K562 (cell line): ENCODE measurements at regions not wholly inside any gene's neighbourhood (a gene's known extent, or its start where the extent isn't known, plus 50 kb on each side); places are given as distances from the start of the nearest gene placed in this dataset.
A peak's percentile ranks its signal among the peaks of the same experiment; 100 is the strongest.
"Not testable (repeated sequence)": the region's sequence is repeated elsewhere in the genome, so short reads cannot be mapped to it uniquely, and the experiment has no call there.

Experiments
- ATAC-seq: fragments of 200-7000 bp; cut with Tn5 transposase; 3 replicates; pipeline ENCODE4 v1.9.1; 2020; ENCODE audit warnings: moderate library complexity
- BruUV-seq: library from RNA; stranded (reverse); fragments of 400-500 nt; replicated peaks from 2 replicates; lab custom pipeline; 2021; lab: Mats Ljungman, UMichigan
- CTCF ChIA-PET: fragments of 300-600 bp; formaldehyde crosslinking; extraction: SDS; loops from one replicate; lab custom pipeline; 2021; ENCODE audit warnings: low intra/inter-chr PET ratio; lab: Yijun Ruan, JAX
- POLR2A ChIA-PET: fragments of 300-600, 350-650 bp; sonication (Branson Sonifier 250); formaldehyde crosslinking; extraction: SDS; loops from one replicate; lab custom pipeline; 2021; ENCODE audit warnings: antibody characterized with exemption, inconsistent platforms; lab: Yijun Ruan, JAX
- DNase-seq, 4 experiments: peaks; one replicate each; pipeline versions ENCODE4 v3.0.0 to v3.0.0-alpha.2; 2011 to 2018; ENCODE audit warnings: low spot score in 3 of 4, mixed read lengths in 3 of 4; ENCODE audit errors: extremely low read depth in 1 of 4
- FAIRE-seq: peaks from 2 replicates; lab custom pipeline; 2011; peaks lifted over from hg19 to GRCh38; lab: Jason Lieb, UNC
- H2AFZ ChIP-seq: 2 replicates; pipeline ENCODE4 v1.6.0; 2011; ENCODE audit warnings: low read depth, low read length, control low read depth, inconsistent platforms
- H3K27ac ChIP-seq: fragments of 200-600 bp; 3 replicates; pipeline ENCODE4 v1.8.0; 2011; ENCODE audit warnings: low read depth, mild to moderate bottlenecking, control low read depth, inconsistent platforms, low read length, moderate library complexity, mixed read lengths; ENCODE audit errors: extremely low read depth
- H3K27me3 ChIP-seq, 2 experiments: fragments of 300-600 bp in 1 of 2; 2 replicates in 1 of 2; 3 replicates in 1 of 2; pipeline versions ENCODE4 v1.6.0 to v1.8.0; 2011; ENCODE audit warnings: inconsistent platforms in 2 of 2, low read length in 2 of 2, mild to moderate bottlenecking in 1 of 2, mixed read lengths in 1 of 2, moderate library complexity in 1 of 2; ENCODE audit not compliant: control insufficient read depth in 2 of 2, insufficient read depth in 2 of 2
- H3K36me3 ChIP-seq: fragments of 300-600 bp; 3 replicates; pipeline ENCODE4 v1.8.0; 2011; ENCODE audit warnings: mild to moderate bottlenecking, low read length, inconsistent platforms; ENCODE audit not compliant: control insufficient read depth, insufficient read depth
- H3K4me1 ChIP-seq, 2 experiments: fragments of 200-600 bp in 1 of 2; replicated peaks in 1 of 2; 2 replicates in 1 of 2; 3 replicates in 1 of 2; pipeline versions ENCODE4 v1.5.1 to v1.8.0; 2011; ENCODE audit warnings: inconsistent platforms in 2 of 2, low read length in 2 of 2, mild to moderate bottlenecking in 1 of 2, mixed read lengths in 1 of 2, moderate library complexity in 1 of 2; ENCODE audit not compliant: control insufficient read depth in 2 of 2, insufficient read depth in 2 of 2
- H3K4me2 ChIP-seq: 2 replicates; pipeline ENCODE4 v1.6.1; 2011; ENCODE audit warnings: low read length, control low read depth, inconsistent platforms, mixed read lengths; ENCODE audit not compliant: insufficient read depth
- H3K4me3 ChIP-seq: fragments of 200-600 bp; sonication (generic), shearing (Covaris generic); 2 replicates; pipeline ENCODE4 v1.5.1; 2016; ENCODE audit warnings: control low read depth, inconsistent platforms
- H3K79me2 ChIP-seq: fragments of 200-600 bp; 3 replicates; pipeline ENCODE4 v1.8.0; 2011; ENCODE audit warnings: low read length, inconsistent platforms; ENCODE audit not compliant: control insufficient read depth, insufficient read depth
- H3K9ac ChIP-seq, 2 experiments: 2 replicates each; pipeline versions ENCODE4 v1.6.0 to v1.6.1; 2011; ENCODE audit warnings: low read depth in 2 of 2, low read length in 2 of 2, control low read depth in 1 of 2, inconsistent platforms in 1 of 2, mild to moderate bottlenecking in 1 of 2, mixed read lengths in 1 of 2; ENCODE audit not compliant: insufficient read depth in 1 of 2
- H3K9me1 ChIP-seq: one replicate; pipeline ENCODE4 v1.6.0; 2011; ENCODE audit warnings: inconsistent platforms, mild to moderate bottlenecking, low read length, moderate library complexity; ENCODE audit not compliant: control insufficient read depth, insufficient read depth
- H3K9me3 ChIP-seq: replicated peaks from 2 replicates; pipeline ENCODE4 v1.5.1; 2011; ENCODE audit warnings: low read depth, low read length, inconsistent platforms; ENCODE audit not compliant: control insufficient read depth, insufficient read depth
- H4K20me1 ChIP-seq: replicated peaks from 2 replicates; pipeline ENCODE4 v1.6.1; 2011; ENCODE audit warnings: low read length, inconsistent platforms, mixed read lengths; ENCODE audit not compliant: control insufficient read depth, insufficient read depth
- ZNF445 ChIP-seq: fragments of 250-450 bp; sonication (Bioruptor Pico); IDR thresholded peaks from 2 replicates; pipeline ENCODE4 v1.4.0; 2020; ENCODE audit warnings: low read depth, mild to moderate bottlenecking, moderate library complexity
- ZNF75A ChIP-seq: fragments of 450-650 bp; formaldehyde crosslinking; IDR thresholded peaks from 2 replicates; pipeline ENCODE4 v1.4.0; 2020; ENCODE audit warnings: mild to moderate bottlenecking
- WGBS: fragments of 100-300 bp; shearing (Covaris generic); methylation state at CpG from one replicate; pipeline ENCODE4 v1.1.6; 2016; ENCODE audit warnings: low coverage, mixed read lengths; ENCODE audit not compliant: insufficient coverage; ENCODE audit errors: missing lambda C conversion rate; 5-methylcytosine and 5-hydroxymethylcytosine counted together
- in situ Hi-C: fragments of 300-500 bp; cut with MboI; formaldehyde crosslinking; loops from 4 replicates; pipeline ENCODE4 v1.15.0; 2018; ENCODE audit warnings: inconsistent platforms, mixed read lengths
- intact Hi-C: fragments of 100-400 bp; cut with micrococcal nuclease; formaldehyde crosslinking; loops from 2 replicates; pipeline ENCODE4 v1.14.2; 2022

DNA sequence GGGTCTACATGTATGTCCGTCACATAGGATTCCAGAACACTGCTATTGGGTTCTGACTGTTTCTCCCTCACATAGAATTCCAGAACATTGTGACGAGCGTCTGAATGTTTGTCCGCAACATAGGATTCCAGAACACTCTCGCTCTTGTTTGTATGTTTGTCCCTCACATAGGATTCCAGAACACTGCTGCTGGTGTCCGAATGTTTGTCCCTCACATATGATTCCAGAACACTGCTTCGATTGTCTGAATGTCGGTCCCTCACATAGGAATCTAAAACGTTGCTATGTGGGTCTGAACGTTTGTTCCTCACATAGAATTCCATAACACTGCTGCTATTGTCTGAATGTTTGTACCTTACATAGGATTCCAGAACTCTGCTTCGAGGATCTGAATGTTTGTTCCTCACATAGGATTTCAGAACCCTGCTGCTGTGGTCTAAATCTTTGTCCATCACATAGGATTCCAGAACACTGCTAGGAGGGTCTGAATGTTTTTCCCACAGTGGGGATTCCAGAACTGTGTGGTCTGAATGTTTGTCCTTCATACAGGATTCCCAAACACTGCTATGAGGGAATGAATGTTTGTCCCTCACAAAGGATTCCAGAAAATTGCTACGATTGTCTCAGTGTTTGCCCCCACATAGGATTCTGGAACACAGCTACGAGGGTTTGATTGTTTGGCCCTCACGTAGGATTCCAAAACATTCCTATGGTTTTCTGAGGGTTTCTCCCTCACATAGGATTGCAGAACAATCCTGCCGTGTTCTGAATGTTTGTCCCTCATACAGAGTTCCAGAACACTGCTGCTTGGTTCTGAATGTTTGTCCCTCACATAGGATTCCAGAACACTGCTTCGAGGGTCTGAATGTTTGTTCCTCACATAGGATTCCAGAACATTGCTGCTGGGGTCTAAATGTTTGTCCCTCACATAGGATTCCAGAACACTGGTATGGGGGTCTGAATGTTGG is 220.5 kb downstream of the FOXD4L6 start:
- 11% methylated on average over 15 of the region's 16 CpGs for WGBS
- Histone ChIP-seq H3K27me3 (no peaks in the 10 kb centered on the region), H4K20me1 (no peaks in the 10 kb centered on the region), H3K4me3 (no peak overlapping the region), H3K4me1 (no peaks in the 10 kb centered on the region), H3K79me2 (no peaks in the 10 kb centered on the region), H3K9me3 (peaks cover 1% of the 10 kb centered on the region; the same call in 1 of the 2 replicates), H2AFZ (no peak overlapping the region), H3K4me2 (no peak overlapping the region), H3K27ac (no peak overlapping the region), H3K9me1 (no peaks in the 10 kb centered on the region), H3K9ac (no peak overlapping the region), H3K36me3 (no peaks in the 10 kb centered on the region)
- POLR2A ChIA-PET: no interaction called here
- CTCF ChIA-PET: no interaction called here
- FAIRE-seq (no peak), ATAC-seq (peak; percentile 58), DNase-seq (no peak)
- intact Hi-C loops (no loop called here), in situ Hi-C loops (no loop called here)
- peak; percentile 64; the same call in 1 of the 2 replicates for TF ChIP-seq ZNF75A
- no peak for TF ChIP-seq ZNF445 (CRISPR knock-in tag)
- BruUV-seq: no TSS peak

DNA sequence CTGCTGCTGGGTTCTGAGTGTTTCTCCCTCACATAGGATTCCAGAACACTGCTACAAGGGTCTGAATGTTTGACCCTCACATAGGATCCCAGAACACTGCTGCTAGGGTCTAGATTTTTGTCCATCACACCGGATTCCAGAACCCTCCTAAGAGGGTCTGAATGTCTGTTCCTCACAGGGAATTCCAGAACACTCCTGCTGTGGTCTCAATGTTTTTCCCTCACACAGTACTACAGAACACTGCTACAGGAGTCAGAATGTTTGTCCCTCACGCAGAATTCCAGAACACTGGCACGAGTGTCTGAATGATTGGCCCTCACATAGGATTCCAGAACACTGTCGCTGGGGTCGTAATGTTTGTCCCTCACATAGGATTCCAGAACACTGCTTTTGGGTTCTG is 221.6 kb downstream of the FOXD4L6 start:
- not testable (repeated sequence) for FAIRE-seq

DNA sequence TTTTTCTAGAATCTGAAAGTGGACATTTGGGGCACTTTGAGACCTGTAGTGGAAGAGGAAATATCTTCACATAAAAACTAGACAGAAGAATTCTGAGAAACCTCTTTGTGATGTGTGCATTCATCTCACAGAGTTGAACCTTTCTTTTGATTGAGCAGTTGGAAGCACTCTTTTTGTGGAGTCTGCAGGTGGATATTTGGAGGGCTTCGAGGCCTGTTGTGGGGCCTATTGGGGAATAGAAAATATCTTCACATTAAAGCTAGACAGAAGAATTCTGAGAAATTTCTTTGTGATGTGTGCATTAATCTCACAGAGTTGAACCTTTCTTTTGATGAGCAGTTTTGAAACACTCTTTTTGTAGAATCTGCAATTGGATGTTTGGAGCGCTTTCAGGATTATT is 236.2 kb downstream of the FOXD4L6 start:
- H3K36me3 ChIP-seq, H3K27me3 ChIP-seq, H3K9me3 ChIP-seq, DNase-seq, CTCF ChIA-PET, ATAC-seq, H3K9me1 ChIP-seq, intact Hi-C loops, POLR2A ChIA-PET, H3K4me1 ChIP-seq, H3K79me2 ChIP-seq, H4K20me1 ChIP-seq, H3K9ac ChIP-seq, in situ Hi-C loops, FAIRE-seq, H3K4me3 ChIP-seq, H2AFZ ChIP-seq, BruUV-seq, H3K27ac ChIP-seq, H3K4me2 ChIP-seq: not testable (repeated sequence)
- 5% methylated on average over 2 of the region's 2 CpGs for WGBS

More for the DNA sequence above, 221.6 kb downstream of the FOXD4L6 start:
- CTCF ChIA-PET, H4K20me1 ChIP-seq, H3K4me2 ChIP-seq, H3K4me1 ChIP-seq, in situ Hi-C loops, H3K9ac ChIP-seq, H3K36me3 ChIP-seq, H3K27ac ChIP-seq, POLR2A ChIA-PET, H3K9me3 ChIP-seq, intact Hi-C loops, H3K79me2 ChIP-seq, H3K9me1 ChIP-seq, DNase-seq, H2AFZ ChIP-seq, H3K4me3 ChIP-seq, H3K27me3 ChIP-seq, BruUV-seq: not testable (repeated sequence)
- ATAC-seq: peak; percentile 54
- WGBS: under 1% methylated on average over 5 of the region's 5 CpGs
